CD14-positive monocyte (primary cell): ENCODE measurements at regions not wholly inside any gene's neighbourhood (a gene's known extent, or its start where the extent isn't known, plus 50 kb on each side); places are given as distances from the start of the nearest gene placed in this dataset.

Source experiments
- DNase-seq, 3 donors: peaks; one replicate each; pipeline ENCODE4 v3.0.0-alpha.2; 2011 to 2022
- H2AFZ ChIP-seq: 2 replicates; pipeline ENCODE4 v1.6.0; 2012; ENCODE audit warnings: mild to moderate bottlenecking, low read depth, low read length, inconsistent platforms; ENCODE audit not compliant: insufficient read depth, poor library complexity, severe bottlenecking
- H3K27ac ChIP-seq, 2 donors: 1 replicate in 1 of 2; 2 replicates in 1 of 2; pipeline ENCODE4 v1.5.1; 2012 to 2013; ENCODE audit warnings: low read length in 2 of 2, control low read depth in 1 of 2, inconsistent platforms in 1 of 2, low read depth in 1 of 2, mild to moderate bottlenecking in 1 of 2
- H3K27me3 ChIP-seq, 2 donors: one replicate each; pipeline versions ENCODE4 v1.6.0 to v1.6.1; 2011 to 2013; ENCODE audit warnings: low read length in 2 of 2; ENCODE audit not compliant: control insufficient read depth in 2 of 2, insufficient read depth in 2 of 2
- H3K36me3 ChIP-seq, 2 donors: replicated peaks in 1 of 2; 1 replicate in 1 of 2; 2 replicates in 1 of 2; pipeline versions ENCODE4 v1.5.1 to v1.6.1; 2012 to 2013; ENCODE audit warnings: low read length in 2 of 2, control low read depth in 1 of 2, inconsistent platforms in 1 of 2, mild to moderate bottlenecking in 1 of 2; ENCODE audit not compliant: insufficient read depth in 2 of 2, control insufficient read depth in 1 of 2
- H3K4me1 ChIP-seq, 2 donors: 1 replicate in 1 of 2; 2 replicates in 1 of 2; pipeline versions ENCODE4 v1.5.1 to v1.6.1; 2012 to 2013; ENCODE audit warnings: low read length in 2 of 2, control low read depth in 1 of 2, inconsistent platforms in 1 of 2, mild to moderate bottlenecking in 1 of 2, moderate library complexity in 1 of 2; ENCODE audit not compliant: insufficient read depth in 2 of 2, control insufficient read depth in 1 of 2
- H3K4me2 ChIP-seq: replicated peaks from 2 replicates; pipeline ENCODE3; 2012; ENCODE audit warnings: low read length, moderate library complexity, mild to moderate bottlenecking; ENCODE audit not compliant: poor library complexity, severe bottlenecking; ENCODE audit errors: extremely low read depth
- H3K4me3 ChIP-seq, 3 experiments: fragments of 200-600 bp in 1 of 3; sonication (generic) in 1 of 3; replicated peaks in 1 of 3; 1 replicate in 2 of 3; 2 replicates in 1 of 3; pipeline ENCODE4 v1.5.1; 2011 to 2013; ENCODE audit warnings: low read length in 3 of 3, mild to moderate bottlenecking in 3 of 3, control low read depth in 2 of 3, low read depth in 2 of 3, inconsistent platforms in 1 of 3, moderate library complexity in 1 of 3
- H3K79me2 ChIP-seq: 2 replicates; pipeline ENCODE4 v1.6.0; 2012; ENCODE audit warnings: mild to moderate bottlenecking, control low read depth, inconsistent platforms, low read length, moderate library complexity; ENCODE audit not compliant: insufficient read depth
- H3K9ac ChIP-seq: 2 replicates; pipeline ENCODE4 v1.6.0; 2017; ENCODE audit warnings: low read length, mild to moderate bottlenecking; ENCODE audit not compliant: insufficient read depth, poor library complexity, severe bottlenecking
- H3K9me3 ChIP-seq, 2 donors: replicated peaks in 1 of 2; 1 replicate in 1 of 2; 2 replicates in 1 of 2; pipeline versions ENCODE4 v1.5.1 to v1.6.1; 2012 to 2013; ENCODE audit warnings: low read length in 2 of 2, control low read depth in 1 of 2; ENCODE audit not compliant: control insufficient read depth in 1 of 2, insufficient read depth in 1 of 2
- H4K20me1 ChIP-seq: 2 replicates; pipeline ENCODE4 v1.6.0; 2012; ENCODE audit warnings: mild to moderate bottlenecking, low read length, control low read depth, moderate library complexity; ENCODE audit not compliant: insufficient read depth
- H3K27ac Mint-ChIP-seq, 7 donors: one replicate each; pipeline ENCODE4 v1.8.0; 2020; ENCODE audit warnings: mild to moderate bottlenecking in 7 of 7, mixed read lengths in 7 of 7, moderate library complexity in 6 of 7, inconsistent platforms in 2 of 7
- H3K27me3 Mint-ChIP-seq, 3 donors: one replicate each; pipeline ENCODE4 v1.8.0; 2021 to 2022; ENCODE audit warnings: low read depth in 3 of 3, mild to moderate bottlenecking in 3 of 3, mixed read lengths in 3 of 3, moderate library complexity in 3 of 3, inconsistent platforms in 1 of 3
- H3K36me3 Mint-ChIP-seq, 2 donors: one replicate each; pipeline ENCODE4 v1.8.0; 2020; ENCODE audit warnings: mixed read lengths in 2 of 2, inconsistent platforms in 1 of 2, mild to moderate bottlenecking in 1 of 2
- H3K4me1 Mint-ChIP-seq: one replicate; pipeline ENCODE4 v1.8.0; 2020; ENCODE audit warnings: mild to moderate bottlenecking, mixed read lengths
- H3K4me3 Mint-ChIP-seq, 2 donors: one replicate each; pipeline ENCODE4 v1.8.0; 2020; ENCODE audit warnings: mild to moderate bottlenecking in 2 of 2, mixed read lengths in 2 of 2, moderate library complexity in 1 of 2
- H3K9me3 Mint-ChIP-seq, 7 donors: one replicate each; pipeline ENCODE4 v1.8.0; 2020 to 2022; ENCODE audit warnings: mixed read lengths in 7 of 7, mild to moderate bottlenecking in 6 of 7, moderate library complexity in 6 of 7, inconsistent platforms in 2 of 7
- WGBS: methylation state at CpG from one replicate; pipeline ENCODE4 v1.1.5; 2013; ENCODE audit warnings: missing lambda C conversion rate; ENCODE audit not compliant: insufficient coverage; 5-methylcytosine and 5-hydroxymethylcytosine counted together
- intact Hi-C, 2 donors: fragments of 100-400 bp; cut with micrococcal nuclease; formaldehyde crosslinking; loops; one replicate each; pipeline versions ENCODE4 v1.15.0 to v1.15.1; 2023
- TF ChIP-seq, protein P1 (sequence below): fragments of 200-600 bp; IDR thresholded peaks from one replicate; pipeline ENCODE4 v1.8.0; 2022; ENCODE audit warnings: antibody characterized with exemption, mild to moderate bottlenecking

DNA sequence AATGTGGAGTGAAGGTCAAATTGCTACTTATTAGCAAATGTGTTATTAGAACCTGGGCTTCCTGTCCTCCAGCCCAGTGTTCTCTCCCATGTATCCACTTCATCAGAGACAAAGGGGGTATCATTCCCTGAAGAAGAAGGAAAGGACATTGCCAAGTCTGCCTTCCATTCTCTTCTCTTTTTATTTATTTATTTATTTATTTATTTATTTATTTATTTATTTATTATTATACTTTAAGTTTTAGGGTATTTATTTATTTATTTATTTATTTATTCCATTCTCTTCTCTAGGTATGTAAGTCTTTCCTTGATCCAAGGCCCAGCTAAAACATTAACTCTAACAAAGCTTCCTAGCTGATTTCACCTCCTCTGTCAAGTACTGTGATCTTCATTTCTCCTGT lies 277.8 kb upstream of the DNAJC19 start:
- no peak overlapping the region for H3K27ac Mint-ChIP-seq
- H3K4me3 ChIP-seq = no peak overlapping the region
- H3K27me3 Mint-ChIP-seq = no peaks in the 10 kb centered on the region
- no peaks in the 10 kb centered on the region for H3K36me3 ChIP-seq
- H3K27me3 ChIP-seq = no peaks in the 10 kb centered on the region
- peaks cover 4% of the 10 kb centered on the region for H3K4me1 Mint-ChIP-seq
- no peaks in the 10 kb centered on the region for H3K4me1 ChIP-seq
- no peak overlapping the region for H3K4me2 ChIP-seq
- TF ChIP-seq, protein P1, sequence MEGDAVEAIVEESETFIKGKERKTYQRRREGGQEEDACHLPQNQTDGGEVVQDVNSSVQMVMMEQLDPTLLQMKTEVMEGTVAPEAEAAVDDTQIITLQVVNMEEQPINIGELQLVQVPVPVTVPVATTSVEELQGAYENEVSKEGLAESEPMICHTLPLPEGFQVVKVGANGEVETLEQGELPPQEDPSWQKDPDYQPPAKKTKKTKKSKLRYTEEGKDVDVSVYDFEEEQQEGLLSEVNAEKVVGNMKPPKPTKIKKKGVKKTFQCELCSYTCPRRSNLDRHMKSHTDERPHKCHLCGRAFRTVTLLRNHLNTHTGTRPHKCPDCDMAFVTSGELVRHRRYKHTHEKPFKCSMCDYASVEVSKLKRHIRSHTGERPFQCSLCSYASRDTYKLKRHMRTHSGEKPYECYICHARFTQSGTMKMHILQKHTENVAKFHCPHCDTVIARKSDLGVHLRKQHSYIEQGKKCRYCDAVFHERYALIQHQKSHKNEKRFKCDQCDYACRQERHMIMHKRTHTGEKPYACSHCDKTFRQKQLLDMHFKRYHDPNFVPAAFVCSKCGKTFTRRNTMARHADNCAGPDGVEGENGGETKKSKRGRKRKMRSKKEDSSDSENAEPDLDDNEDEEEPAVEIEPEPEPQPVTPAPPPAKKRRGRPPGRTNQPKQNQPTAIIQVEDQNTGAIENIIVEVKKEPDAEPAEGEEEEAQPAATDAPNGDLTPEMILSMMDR = no peak
- H3K36me3 Mint-ChIP-seq = no peaks in the 10 kb centered on the region
- H3K79me2 ChIP-seq = no peaks in the 10 kb centered on the region
- no peak overlapping the region for H3K4me3 Mint-ChIP-seq
- H3K27ac ChIP-seq = no peak overlapping the region
- no peaks in the 10 kb centered on the region for H3K9me3 Mint-ChIP-seq
- intact Hi-C loops = no loop called here
- no peaks in the 10 kb centered on the region for H3K9me3 ChIP-seq
- no peak overlapping the region for H2AFZ ChIP-seq
- H3K9ac ChIP-seq = no peak overlapping the region
- DNase-seq = no peak
- no peaks in the 10 kb centered on the region for H4K20me1 ChIP-seq

DNA sequence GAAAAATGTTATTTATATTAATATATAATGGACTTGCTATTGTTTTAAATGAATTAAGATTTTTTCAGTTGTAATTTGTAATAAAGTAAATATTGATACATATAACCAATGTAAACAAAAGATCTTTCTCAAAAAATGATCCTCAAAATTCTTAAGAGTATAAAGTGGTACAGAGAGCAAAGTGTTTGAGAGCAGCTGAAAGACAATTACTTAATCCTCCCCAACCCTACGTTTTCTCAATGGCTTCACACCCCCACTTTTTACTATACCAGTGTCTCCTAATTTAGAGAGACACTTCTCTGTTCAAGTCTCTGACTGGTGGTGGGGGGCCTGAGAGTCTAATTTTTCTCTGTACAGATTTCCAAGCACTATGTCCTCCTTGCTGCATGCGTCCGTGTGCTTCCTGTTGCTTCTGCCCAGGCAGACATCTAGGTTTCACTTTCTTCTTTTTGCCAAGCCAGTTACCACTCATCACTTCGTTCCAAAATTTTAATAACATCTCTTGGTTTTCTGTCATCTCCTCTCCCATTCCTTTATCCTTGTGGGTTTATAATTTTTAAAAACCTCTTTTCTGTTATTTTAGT lies 276.3 kb upstream of the DNAJC19 start:
- H3K36me3 Mint-ChIP-seq = no peaks in the 10 kb centered on the region
- H3K4me2 ChIP-seq = peak overlapping the region; percentile 28
- no peaks in the 10 kb centered on the region for H3K79me2 ChIP-seq
- intact Hi-C loops = no loop called here
- no peaks in the 10 kb centered on the region for H3K36me3 ChIP-seq
- no peaks in the 10 kb centered on the region for H3K27me3 Mint-ChIP-seq
- H3K27ac ChIP-seq = no peak overlapping the region
- H3K4me1 Mint-ChIP-seq = peaks cover 4% of the 10 kb centered on the region
- H3K9ac ChIP-seq = no peak overlapping the region
- no peaks in the 10 kb centered on the region for H3K9me3 Mint-ChIP-seq
- H3K4me3 Mint-ChIP-seq = peak overlapping the region in 1 of 2 donors; percentile 62
- DNase-seq = no peak
- H4K20me1 ChIP-seq = no peaks in the 10 kb centered on the region
- TF ChIP-seq, protein P1 = no peak
- no peak overlapping the region for H3K27ac Mint-ChIP-seq
- WGBS = 8% methylated on average over 2 of the region's 4 CpGs
- H3K4me1 ChIP-seq = no peaks in the 10 kb centered on the region
- H3K27me3 ChIP-seq = no peaks in the 10 kb centered on the region
- H3K9me3 ChIP-seq = no peaks in the 10 kb centered on the region
- H3K4me3 ChIP-seq = peak overlapping the region in 1 of 3 experiments; percentile 17
- H2AFZ ChIP-seq = peak overlapping the region; percentile 42
